Jurkat, Clone E6-1 (cell line): ENCODE measurements at regions not wholly inside any gene's neighbourhood (a gene's known extent, or its start where the extent isn't known, plus 50 kb on each side); places are given as distances from the start of the nearest gene placed in this dataset.
"Not testable (repeated sequence)": the region's sequence is repeated elsewhere in the genome, so short reads cannot be mapped to it uniquely, and the experiment has no call there.

Experiments
- DNase-seq: peaks from one replicate; pipeline ENCODE4 v3.0.0-alpha.2; 2011; ENCODE audit warnings: low read depth, low spot score
- H3K4me3 ChIP-seq: 2 replicates; pipeline ENCODE4 v1.5.1; 2011; ENCODE audit warnings: mild to moderate bottlenecking, low read length, control low read depth, moderate library complexity

DNA sequence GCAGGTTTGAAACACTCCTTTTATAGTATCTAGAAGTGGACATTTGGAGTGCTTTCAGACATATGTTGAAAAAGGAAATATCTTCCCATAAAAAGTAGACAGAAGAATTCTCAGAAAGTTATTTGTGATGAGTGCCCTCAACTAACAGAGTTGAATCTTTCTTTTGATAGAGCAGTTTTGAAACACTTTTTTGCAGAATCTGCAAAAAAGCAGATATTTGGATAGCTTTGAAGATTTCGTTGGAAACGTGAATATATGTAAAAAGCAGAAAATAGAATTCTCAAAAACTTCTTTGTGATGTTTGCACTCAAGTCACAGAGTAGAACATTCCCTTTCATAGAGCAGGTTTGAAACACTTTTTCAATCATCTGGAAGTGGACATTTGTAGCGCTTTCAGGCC lies 676.4 kb upstream of the ZNF337 start:
- H3K4me3 ChIP-seq, DNase-seq: not testable (repeated sequence)

DNA sequence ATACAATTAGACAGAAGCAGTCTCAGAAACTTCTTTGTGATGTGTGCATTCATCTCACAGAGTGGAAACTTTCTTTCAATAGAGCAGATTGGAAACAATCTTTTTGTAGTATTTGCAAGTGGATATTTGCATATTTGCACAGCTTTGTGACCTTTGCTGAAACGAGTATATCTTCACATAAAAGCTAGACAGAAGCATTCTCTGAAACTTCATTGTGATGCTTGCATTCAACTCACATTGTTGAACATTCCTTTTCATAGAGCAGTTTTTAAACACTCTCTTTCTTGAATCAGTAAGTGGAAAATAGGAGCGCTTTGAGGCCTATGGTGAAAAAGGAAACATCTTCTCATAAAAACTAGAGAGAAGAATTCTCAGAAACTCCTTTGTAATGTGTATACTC lies 657.9 kb upstream of the ZNF337 start:
- no peak overlapping the region for H3K4me3 ChIP-seq
- DNase-seq = no peak

DNA sequence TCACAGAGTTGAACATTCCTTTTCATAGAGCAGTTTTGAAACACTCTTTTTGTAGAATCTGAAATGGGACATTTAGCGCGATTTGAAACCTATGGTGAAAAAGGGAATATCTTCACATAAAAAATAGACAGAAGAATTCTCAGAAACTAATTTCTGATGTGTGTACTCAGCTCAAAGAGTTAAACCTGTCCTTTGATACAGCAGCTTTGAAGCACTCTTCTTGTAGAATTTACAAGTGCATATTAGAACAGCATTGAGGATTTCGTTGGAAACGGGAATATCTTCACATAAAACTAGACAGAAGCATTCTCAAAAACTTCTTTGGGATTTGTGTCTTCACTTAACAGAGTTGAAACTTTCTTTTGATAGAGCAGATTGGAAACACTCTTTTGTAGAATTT lies 650.7 kb upstream of the ZNF337 start:
- DNase-seq = no peak

DNA sequence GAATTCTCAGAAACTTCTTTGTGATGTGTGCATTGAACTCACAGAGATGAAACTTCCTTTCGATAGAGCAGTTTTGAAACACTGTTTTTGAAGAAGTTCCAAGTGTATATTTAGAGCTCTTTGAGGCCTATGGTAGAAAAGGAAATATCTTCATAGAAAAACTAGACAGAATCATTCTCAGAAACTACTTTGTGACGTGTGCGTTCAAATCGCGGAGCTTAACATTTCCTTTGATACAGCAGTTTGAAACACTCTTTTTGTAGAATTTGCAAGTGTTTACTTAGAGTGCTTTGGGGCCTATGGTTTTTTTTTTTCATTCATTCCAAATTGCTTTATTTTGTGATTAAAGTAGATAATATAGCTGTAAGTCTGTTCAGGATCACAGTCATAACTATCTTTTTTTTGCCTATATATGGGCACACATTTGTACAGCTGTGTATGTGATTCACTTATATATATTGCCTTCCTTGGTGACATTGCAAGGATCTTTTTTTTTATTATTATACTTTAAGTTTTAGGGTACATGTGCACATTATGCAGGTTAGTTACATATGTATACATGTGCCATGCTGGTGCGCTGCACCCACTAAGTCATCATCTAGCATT lies 643.9 kb upstream of the ZNF337 start:
- not testable (repeated sequence) for H3K4me3 ChIP-seq, DNase-seq

More for the DNA sequence above, 650.7 kb upstream of the ZNF337 start:
- H3K4me3 ChIP-seq = no peak overlapping the region

DNA sequence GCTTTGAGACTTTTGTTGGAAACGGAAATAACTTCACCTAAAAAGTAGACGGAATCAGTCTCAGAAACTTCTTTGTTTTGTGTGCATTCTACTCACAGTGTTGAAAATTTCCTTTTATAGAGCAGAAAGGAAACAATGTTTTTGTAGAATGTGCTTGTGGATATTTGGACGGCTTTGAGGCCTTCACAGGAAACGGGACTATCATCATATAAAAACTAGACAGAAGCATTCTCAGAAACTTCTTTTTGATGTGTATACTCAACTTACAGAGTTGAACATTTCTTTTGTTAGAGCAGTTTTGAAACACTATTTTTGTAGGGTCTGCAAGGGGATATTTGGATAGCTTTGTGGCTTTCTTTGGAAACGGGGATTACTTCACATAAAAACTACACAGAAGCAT lies 627.5 kb upstream of the ZNF337 start:
- no peak for DNase-seq
- H3K4me3 ChIP-seq = no peak overlapping the region

DNA sequence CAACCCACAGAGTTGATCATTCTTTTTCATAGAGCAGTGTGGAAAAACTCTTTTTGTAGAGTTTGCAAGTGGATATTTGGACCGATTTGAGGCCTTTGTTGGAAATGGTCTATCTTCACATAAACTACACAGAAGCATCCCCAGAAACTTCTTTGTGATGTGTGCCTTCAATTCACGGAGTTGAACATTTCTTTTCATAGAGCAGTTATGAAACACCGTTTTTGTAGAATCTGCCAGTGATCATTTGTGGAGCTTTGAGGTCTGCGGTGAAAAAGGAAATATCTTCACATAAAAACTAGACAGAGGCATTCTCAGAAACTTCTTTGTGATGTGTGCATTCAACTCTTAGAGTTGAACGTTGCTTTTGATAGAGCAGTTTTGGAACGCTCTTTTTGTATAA lies 618.4 kb upstream of the ZNF337 start:
- no peak for DNase-seq
- no peak overlapping the region for H3K4me3 ChIP-seq

DNA sequence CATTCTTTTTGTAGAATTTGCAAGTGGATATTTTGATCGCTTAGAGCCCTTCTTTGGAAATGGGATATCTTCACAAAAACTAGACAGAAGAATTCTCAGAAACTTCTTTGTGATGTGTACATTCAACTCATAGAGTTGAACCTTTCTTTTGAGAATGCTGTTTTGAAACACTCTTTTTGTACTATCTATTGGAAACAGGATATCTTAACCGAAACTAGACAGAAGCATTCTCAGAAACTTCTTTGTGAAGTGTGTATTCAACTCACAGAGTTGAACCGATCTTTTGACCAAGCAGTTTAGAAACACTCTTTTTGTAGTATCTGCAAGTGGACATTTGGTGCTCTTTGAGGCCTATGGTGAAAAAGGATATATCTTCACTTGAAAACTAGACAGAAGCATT lies 613.1 kb upstream of the ZNF337 start:
- DNase-seq, H3K4me3 ChIP-seq: not testable (repeated sequence)

DNA sequence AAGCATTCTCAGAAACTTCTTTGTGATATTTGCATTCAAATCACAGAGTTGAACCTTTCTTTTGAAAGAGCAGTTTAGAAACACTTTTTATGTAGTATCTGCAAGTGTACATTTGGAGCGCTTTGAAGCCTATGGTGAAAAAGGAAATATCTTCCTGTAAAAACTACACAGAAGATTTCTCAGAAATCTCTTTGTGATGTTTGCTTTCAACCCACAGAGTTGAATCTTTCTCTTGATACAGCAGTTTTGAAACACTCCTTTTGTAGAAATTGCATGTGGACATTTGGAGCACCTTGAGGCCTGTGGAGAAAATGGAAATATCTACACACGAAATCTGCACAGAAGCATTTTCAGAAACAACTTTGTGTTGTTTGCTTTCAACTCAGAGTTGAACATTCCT lies 612.3 kb upstream of the ZNF337 start:
- DNase-seq = no peak
- no peak overlapping the region for H3K4me3 ChIP-seq

DNA sequence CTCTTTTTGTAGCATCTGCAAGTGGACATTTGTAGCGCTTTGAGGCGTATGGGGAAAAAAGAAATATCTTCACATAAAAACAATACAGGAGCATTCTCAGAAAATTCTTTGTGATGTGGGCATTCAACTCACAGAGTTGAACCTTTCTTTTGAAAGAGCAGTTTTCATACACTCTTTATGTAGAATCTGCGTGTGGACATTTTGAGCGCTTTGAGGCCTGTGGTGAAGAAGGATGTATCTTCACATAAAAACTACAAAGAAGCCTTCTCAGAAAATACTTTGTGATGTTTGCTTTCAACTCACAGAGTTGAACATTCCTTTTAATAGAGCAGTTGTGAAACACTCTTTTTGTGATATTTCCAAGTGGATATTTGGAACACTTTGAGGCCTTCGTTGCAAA lies 598.4 kb upstream of the ZNF337 start:
- no peak for DNase-seq
- no peak overlapping the region for H3K4me3 ChIP-seq

DNA sequence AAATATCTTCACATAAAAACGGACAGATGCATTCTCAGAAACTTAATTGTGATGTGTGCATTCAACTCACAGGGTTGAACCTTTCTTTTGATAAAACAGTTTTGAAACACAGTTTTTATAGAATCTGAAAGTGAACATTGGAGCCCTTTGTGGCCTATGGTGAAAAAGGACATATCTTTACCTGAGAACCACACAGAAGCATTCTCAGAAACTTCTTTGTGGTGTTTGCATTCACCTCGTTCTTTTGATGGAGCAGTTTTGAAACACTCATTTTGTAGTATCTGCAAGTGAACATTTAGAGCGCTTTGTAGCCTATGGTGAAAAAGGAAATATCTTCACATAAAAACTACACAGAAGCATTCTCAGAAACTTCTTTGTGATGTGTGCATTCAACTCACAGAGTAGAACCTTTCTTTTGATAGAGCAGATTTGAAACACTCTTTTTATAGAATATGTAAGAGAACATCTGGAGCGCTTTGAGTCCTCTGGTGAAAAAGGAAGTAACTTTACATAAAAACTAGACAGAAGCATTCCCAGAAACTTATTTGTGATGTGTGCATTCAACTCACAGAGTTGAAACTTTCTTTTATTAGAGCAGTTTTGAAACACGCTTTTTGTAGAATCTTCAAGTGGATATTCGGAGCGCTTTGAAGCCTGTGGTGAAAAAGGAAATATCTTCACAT lies 591.9 kb upstream of the ZNF337 start:
- H3K4me3 ChIP-seq, DNase-seq: not testable (repeated sequence)

DNA sequence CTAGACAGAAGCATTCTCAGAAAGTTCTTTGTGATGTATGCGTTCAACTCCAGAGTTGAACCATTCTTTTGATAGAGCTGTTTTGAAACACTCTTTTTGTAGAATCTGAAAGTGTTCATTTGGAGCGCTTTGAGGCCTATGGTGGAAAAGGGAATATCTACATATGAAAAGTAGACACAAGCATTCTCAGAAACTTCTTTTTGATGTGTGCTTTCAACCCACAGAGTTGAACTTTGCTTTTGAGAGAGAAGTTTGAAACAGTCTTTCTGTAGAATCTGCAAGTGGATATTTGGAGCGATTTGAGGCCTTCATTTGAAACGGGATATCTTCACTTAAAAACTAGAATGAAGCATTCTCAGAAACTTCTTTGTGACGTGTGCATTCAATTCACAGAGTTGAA lies 582.6 kb upstream of the ZNF337 start:
- DNase-seq = no peak
- H3K4me3 ChIP-seq = no peak overlapping the region

DNA sequence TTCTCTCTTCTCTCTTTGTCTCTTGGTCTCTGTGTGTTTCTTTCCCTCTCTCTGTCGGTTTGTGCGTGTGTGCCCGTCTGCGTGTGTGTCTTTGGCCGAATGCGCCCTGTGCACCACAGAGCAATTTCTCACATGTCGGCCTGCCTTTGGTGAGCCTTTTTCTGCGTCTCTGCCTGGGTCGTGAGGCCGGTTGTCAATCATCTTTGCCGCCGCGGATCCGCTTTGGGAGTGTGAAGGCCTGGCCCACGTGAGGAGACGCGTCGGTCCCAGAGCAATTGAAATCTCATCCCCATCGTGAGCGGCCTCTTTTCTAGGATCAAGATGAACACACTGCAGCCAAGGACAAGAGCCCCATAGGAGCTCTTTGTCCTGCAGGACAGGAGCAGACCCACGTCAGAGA lies 580.7 kb upstream of the ZNF337 start:
- no peak for DNase-seq
- H3K4me3 ChIP-seq = no peak overlapping the region

DNA sequence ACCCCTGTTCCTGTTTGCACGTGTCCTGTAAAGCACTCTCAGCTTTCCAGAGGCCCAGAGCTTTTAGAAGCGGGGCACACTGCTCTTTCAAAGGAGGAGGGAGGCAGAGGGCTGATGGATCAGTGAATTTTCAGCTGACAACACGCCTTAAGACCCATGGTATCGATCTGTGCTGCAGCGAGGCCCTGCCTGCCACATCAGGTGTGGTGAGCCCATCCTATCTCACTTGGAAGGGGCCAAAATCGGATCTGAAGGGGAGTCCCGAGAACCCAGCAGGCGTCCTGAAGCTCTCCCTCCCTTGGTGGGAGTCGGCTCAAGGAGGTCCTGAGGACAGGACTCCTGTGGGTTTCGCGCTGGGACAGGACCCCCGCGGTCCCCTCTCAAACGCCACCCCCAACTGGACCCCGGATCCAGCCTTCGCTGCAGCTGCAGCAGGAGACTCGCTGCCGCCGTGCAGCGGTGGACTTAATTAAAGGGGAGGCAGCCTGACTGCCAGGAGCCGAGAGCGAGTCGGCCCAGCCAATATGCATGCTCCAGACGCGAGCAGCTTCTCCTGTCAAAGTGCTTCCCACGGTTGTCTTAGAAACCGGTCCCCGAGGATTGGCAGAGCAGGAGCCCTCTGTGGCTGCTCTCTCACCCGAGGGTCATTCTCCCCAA lies 580.0 kb upstream of the ZNF337 start:
- no peak overlapping the region for H3K4me3 ChIP-seq
- no peak for DNase-seq

DNA sequence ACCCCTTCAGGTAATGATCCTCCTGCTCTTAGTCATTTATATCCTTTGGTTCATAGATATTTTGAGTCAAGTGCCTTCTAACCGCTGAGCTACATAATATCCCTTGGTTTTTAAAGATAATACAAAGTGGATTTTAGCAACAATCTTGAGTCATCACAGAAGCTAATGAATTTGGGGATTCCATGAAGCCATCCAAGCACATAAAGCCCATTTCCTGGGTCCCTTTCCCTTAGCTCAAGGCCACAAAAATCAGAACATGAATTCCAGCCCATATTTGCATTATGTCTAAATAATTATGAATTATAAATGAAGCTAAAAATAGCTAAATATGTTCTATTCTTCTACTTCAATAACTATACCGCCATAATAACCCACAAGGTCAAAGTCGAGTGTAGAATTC lies 572.1 kb upstream of the ZNF337 start:
- not testable (repeated sequence) for DNase-seq, H3K4me3 ChIP-seq

DNA sequence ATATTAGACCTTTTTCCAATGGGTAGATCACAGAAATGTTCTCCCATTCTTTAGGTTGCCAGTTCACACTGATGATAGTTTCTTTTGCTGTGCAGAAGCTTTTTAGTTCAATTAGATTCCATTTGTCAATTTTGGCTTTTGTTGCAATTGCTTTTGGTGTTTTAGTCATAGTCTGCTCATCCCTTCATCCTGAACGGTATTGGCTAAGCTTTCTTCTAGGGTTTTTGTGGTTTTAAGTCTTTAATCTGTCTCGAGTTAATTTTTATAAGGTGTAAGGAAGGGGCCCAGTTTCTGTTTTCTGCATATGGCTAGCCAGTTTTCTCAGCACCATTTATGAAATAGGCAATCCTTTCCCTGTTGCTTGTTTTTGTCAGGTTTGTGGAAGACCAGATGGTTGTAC lies 564.3 kb upstream of the ZNF337 start:
- not testable (repeated sequence) for DNase-seq, H3K4me3 ChIP-seq

DNA sequence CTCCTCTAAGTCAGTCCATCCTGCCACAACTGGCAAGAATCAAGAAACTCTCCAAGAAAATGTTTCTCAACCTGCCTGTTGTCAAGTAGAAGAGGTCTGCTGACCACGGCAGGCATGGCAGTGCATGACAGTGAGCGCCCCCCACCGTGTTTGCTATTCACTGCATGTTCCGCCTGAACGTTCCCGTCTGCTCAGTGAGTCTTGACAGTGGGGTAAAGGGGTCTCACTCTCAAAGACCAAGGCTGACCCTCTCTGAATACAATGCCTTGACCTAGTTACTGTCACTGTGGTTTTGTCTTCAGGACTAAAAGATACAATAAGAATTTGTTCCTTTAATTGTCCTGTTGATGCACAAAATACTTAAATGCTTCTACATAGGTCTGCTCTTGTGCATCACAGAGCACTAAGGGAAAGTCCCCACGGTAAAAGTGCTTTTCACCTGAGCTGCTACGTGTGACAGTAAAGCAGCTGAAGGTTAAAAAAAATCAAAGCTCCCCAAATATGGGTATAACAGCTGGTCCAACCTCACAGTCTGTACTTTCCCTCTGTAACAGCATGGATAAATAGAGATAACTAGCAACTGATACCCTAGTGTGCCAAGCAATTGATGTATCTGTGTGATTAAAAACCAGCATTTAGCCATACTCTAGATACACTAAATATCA lies 555.8 kb upstream of the ZNF337 start:
- DNase-seq = peak; percentile 10
- H3K4me3 ChIP-seq = not testable (repeated sequence)

DNA sequence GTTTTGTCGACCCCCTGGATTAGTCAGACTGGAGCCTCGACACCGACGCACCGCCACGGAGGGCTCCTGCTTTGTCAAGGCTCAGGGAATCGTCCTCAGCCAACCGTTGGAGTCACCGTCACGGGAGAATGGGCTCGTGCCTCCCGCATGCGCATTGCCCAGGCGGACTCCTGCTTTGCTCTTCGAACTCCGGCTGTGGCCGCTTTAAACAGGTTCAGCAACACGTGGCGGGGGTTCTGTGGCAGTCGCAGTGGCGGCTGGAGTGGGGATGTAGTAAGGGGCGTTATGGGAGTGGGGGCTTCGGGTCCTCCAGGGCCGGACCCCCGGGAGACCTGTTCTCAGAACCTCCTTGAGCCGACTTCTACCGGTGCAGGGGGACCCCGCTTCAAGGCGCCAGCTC lies 554.7 kb upstream of the ZNF337 start:
- DNase-seq, H3K4me3 ChIP-seq: not testable (repeated sequence)

DNA sequence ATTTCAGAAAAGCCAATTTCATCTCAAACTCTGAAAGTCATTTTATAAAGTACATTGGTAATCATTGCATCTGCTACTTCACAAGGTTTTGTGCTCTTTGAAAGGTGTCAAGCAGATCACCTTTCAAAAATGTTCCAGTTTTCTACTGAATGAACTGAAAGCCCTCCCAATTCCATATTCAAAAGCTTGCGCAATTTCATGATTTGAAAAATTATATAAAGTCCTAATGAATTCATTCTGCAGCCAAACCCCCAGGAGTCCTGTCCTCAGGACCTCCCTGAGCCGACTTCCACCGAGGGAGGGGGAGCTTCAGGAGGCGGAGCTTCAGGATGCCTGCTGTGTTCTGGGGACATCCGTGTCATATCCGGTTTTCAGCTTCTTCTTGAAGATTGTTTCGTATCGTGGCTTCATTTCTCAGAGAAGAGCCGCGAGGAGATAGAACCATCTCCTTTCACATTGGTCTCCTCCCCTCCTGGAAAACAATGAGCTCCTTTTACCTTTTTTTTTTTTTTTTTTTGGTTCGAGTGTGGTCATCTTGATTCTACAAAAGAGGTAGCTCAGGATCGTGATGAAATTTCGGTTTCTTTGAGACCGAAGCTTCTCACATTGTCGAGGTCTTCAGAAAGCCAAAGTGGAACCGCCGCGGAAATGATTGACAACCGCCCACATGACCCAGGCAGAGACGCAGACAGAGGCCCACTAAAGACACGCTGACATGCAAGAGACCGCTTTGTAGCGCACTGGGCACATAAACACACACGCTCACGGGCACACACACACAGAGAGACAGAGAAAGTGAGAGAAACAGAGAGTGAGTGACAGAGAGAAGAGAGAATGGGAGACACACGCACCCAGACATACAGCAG lies 553.8 kb upstream of the ZNF337 start:
- not testable (repeated sequence) for H3K4me3 ChIP-seq, DNase-seq

DNA sequence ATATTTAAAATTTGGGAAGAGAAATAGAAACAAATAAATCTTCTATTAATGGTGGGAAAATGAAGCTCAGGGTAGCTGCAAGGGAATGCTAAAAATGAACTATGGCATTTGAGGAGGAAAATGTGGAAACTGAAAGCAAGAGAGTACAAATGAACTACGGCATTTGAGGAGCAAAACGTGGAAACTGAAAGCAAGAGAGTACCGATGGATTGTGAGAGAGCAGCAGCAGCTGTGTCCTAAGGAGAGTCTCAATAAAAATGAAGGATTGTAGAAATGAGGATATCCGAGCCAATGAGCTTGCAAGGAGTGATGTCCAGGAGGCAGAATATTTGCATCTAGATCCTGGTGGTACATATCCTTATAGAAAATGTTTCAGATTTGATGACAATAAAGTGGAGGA lies 547.1 kb upstream of the ZNF337 start:
- H3K4me3 ChIP-seq = no peak overlapping the region
- DNase-seq = no peak
